K562 (cell line): ENCODE measurements at regions not wholly inside any gene's neighbourhood (a gene's known extent, or its start where the extent isn't known, plus 50 kb on each side); places are given as distances from the start of the nearest gene placed in this dataset.

ENCODE experiments used
- ATAC-seq: fragments of 200-7000 bp; cut with Tn5 transposase; 3 replicates; pipeline ENCODE4 v1.9.1; 2020; ENCODE audit warnings: moderate library complexity
- BruUV-seq: library from RNA; stranded (reverse); fragments of 400-500 nt; replicated peaks from 2 replicates; lab custom pipeline; 2021; lab: Mats Ljungman, UMichigan
- CTCF ChIA-PET: fragments of 300-600 bp; formaldehyde crosslinking; extraction: SDS; loops from one replicate; lab custom pipeline; 2021; ENCODE audit warnings: low intra/inter-chr PET ratio; lab: Yijun Ruan, JAX
- POLR2A ChIA-PET: fragments of 300-600, 350-650 bp; sonication (Branson Sonifier 250); formaldehyde crosslinking; extraction: SDS; loops from one replicate; lab custom pipeline; 2021; ENCODE audit warnings: antibody characterized with exemption, inconsistent platforms; lab: Yijun Ruan, JAX
- DNase-seq, 4 experiments: peaks; one replicate each; pipeline versions ENCODE4 v3.0.0 to v3.0.0-alpha.2; 2011 to 2018; ENCODE audit warnings: low spot score in 3 of 4, mixed read lengths in 3 of 4; ENCODE audit errors: extremely low read depth in 1 of 4
- FAIRE-seq: peaks from 2 replicates; lab custom pipeline; 2011; peaks lifted over from hg19 to GRCh38; lab: Jason Lieb, UNC
- H2AFZ ChIP-seq: 2 replicates; pipeline ENCODE4 v1.6.0; 2011; ENCODE audit warnings: low read depth, low read length, control low read depth, inconsistent platforms
- H3K27ac ChIP-seq: fragments of 200-600 bp; 3 replicates; pipeline ENCODE4 v1.8.0; 2011; ENCODE audit warnings: low read depth, mild to moderate bottlenecking, control low read depth, inconsistent platforms, low read length, moderate library complexity, mixed read lengths; ENCODE audit errors: extremely low read depth
- H3K27me3 ChIP-seq, 2 experiments: fragments of 300-600 bp in 1 of 2; 2 replicates in 1 of 2; 3 replicates in 1 of 2; pipeline versions ENCODE4 v1.6.0 to v1.8.0; 2011; ENCODE audit warnings: inconsistent platforms in 2 of 2, low read length in 2 of 2, mild to moderate bottlenecking in 1 of 2, mixed read lengths in 1 of 2, moderate library complexity in 1 of 2; ENCODE audit not compliant: control insufficient read depth in 2 of 2, insufficient read depth in 2 of 2
- H3K36me3 ChIP-seq: fragments of 300-600 bp; 3 replicates; pipeline ENCODE4 v1.8.0; 2011; ENCODE audit warnings: mild to moderate bottlenecking, low read length, inconsistent platforms; ENCODE audit not compliant: control insufficient read depth, insufficient read depth
- H3K4me1 ChIP-seq, 2 experiments: fragments of 200-600 bp in 1 of 2; replicated peaks in 1 of 2; 2 replicates in 1 of 2; 3 replicates in 1 of 2; pipeline versions ENCODE4 v1.5.1 to v1.8.0; 2011; ENCODE audit warnings: inconsistent platforms in 2 of 2, low read length in 2 of 2, mild to moderate bottlenecking in 1 of 2, mixed read lengths in 1 of 2, moderate library complexity in 1 of 2; ENCODE audit not compliant: control insufficient read depth in 2 of 2, insufficient read depth in 2 of 2
- H3K4me2 ChIP-seq: 2 replicates; pipeline ENCODE4 v1.6.1; 2011; ENCODE audit warnings: low read length, control low read depth, inconsistent platforms, mixed read lengths; ENCODE audit not compliant: insufficient read depth
- H3K4me3 ChIP-seq: fragments of 200-600 bp; sonication (generic), shearing (Covaris generic); 2 replicates; pipeline ENCODE4 v1.5.1; 2016; ENCODE audit warnings: control low read depth, inconsistent platforms
- H3K79me2 ChIP-seq: fragments of 200-600 bp; 3 replicates; pipeline ENCODE4 v1.8.0; 2011; ENCODE audit warnings: low read length, inconsistent platforms; ENCODE audit not compliant: control insufficient read depth, insufficient read depth
- H3K9ac ChIP-seq, 2 experiments: 2 replicates each; pipeline versions ENCODE4 v1.6.0 to v1.6.1; 2011; ENCODE audit warnings: low read depth in 2 of 2, low read length in 2 of 2, control low read depth in 1 of 2, inconsistent platforms in 1 of 2, mild to moderate bottlenecking in 1 of 2, mixed read lengths in 1 of 2; ENCODE audit not compliant: insufficient read depth in 1 of 2
- H3K9me1 ChIP-seq: one replicate; pipeline ENCODE4 v1.6.0; 2011; ENCODE audit warnings: inconsistent platforms, mild to moderate bottlenecking, low read length, moderate library complexity; ENCODE audit not compliant: control insufficient read depth, insufficient read depth
- H3K9me3 ChIP-seq: replicated peaks from 2 replicates; pipeline ENCODE4 v1.5.1; 2011; ENCODE audit warnings: low read depth, low read length, inconsistent platforms; ENCODE audit not compliant: control insufficient read depth, insufficient read depth
- H4K20me1 ChIP-seq: replicated peaks from 2 replicates; pipeline ENCODE4 v1.6.1; 2011; ENCODE audit warnings: low read length, inconsistent platforms, mixed read lengths; ENCODE audit not compliant: control insufficient read depth, insufficient read depth
- ATF6 ChIP-seq: sonication (generic); formaldehyde crosslinking; IDR thresholded peaks from 2 replicates; pipeline ENCODE4 v1.4.0; 2020; ENCODE audit warnings: mild to moderate bottlenecking, missing genetic modification reagents
- CBX2 ChIP-seq: fragments of 200-600 bp; sonication (generic); IDR thresholded peaks from one replicate; pipeline ENCODE4 v1.6.1; 2012; ENCODE audit warnings: mild to moderate bottlenecking, low read length, inconsistent platforms; ENCODE audit not compliant: insufficient read depth, poor library complexity, severe bottlenecking
- HDAC1 ChIP-seq, 2 experiments: fragments of 450-650 bp; IDR thresholded peaks; 2 replicates each; pipeline ENCODE4 v1.6.1; 2016 to 2017; ENCODE audit warnings: inconsistent platforms in 1 of 2, mild to moderate bottlenecking in 1 of 2, moderate library complexity in 1 of 2
- HMGXB4 ChIP-seq: sonication (generic); formaldehyde crosslinking; IDR thresholded peaks from 2 replicates; pipeline ENCODE4 v1.8.1; 2023; ENCODE audit warnings: mild to moderate bottlenecking, missing genetic modification reagents
- HNRNPH1 ChIP-seq: fragments of 200-400 bp; formaldehyde crosslinking; optimal IDR thresholded peaks from 2 replicates; pipeline ENCODE3; 2017; ENCODE audit warnings: low read depth, mild to moderate bottlenecking, low read length, moderate library complexity
- KAT7 ChIP-seq: sonication (generic); formaldehyde crosslinking; IDR thresholded peaks from 2 replicates; pipeline ENCODE4 v1.8.0; 2022; ENCODE audit warnings: missing genetic modification reagents, mild to moderate bottlenecking, borderline replicate concordance
- KLF1 ChIP-seq: fragments of 450-650 bp; IDR thresholded peaks from 2 replicates; pipeline ENCODE4 v1.6.1; 2016; ENCODE audit warnings: missing genetic modification characterization, missing compliant biosample characterization
- MAFG ChIP-seq: fragments of 450-650 bp; conservative IDR thresholded peaks from 2 replicates; pipeline ENCODE4 v1.6.1; 2016; ENCODE audit warnings: missing genetic modification characterization, missing compliant biosample characterization
- MYC ChIP-seq, 2 experiments: fragments of 250-450 bp in 1 of 2; sonication (Bioruptor Pico) in 1 of 2; IDR thresholded peaks; 2 replicates each; pipeline versions ENCODE4 v1.5.1 to v1.6.1; 2012 to 2021; ENCODE audit warnings: low read depth in 2 of 2, borderline replicate concordance in 1 of 2, improper control_type of control experiment in 1 of 2, low read length in 1 of 2, mild to moderate bottlenecking in 1 of 2, moderate library complexity in 1 of 2
- SRSF1 ChIP-seq: fragments of 200-400 bp; formaldehyde crosslinking; IDR thresholded peaks from 2 replicates; pipeline ENCODE4 v1.6.1; 2017; ENCODE audit warnings: mild to moderate bottlenecking, low read depth, low read length, moderate library complexity
- ZFX ChIP-seq: sonication (generic); formaldehyde crosslinking; IDR thresholded peaks from 2 replicates; pipeline ENCODE4 v1.8.0; 2022; ENCODE audit warnings: mild to moderate bottlenecking, missing genetic modification reagents, moderate library complexity
- ZNF174 ChIP-seq: fragments of 250-450 bp; sonication (Bioruptor Pico); IDR thresholded peaks from 2 replicates; pipeline ENCODE4 v1.4.0; 2020; ENCODE audit warnings: mild to moderate bottlenecking
- ZNF785 ChIP-seq: fragments of 250-450 bp; sonication (Bioruptor Pico); IDR thresholded peaks from 2 replicates; pipeline ENCODE4 v1.4.0; 2020; ENCODE audit warnings: mild to moderate bottlenecking
- WGBS: fragments of 100-300 bp; shearing (Covaris generic); methylation state at CpG from one replicate; pipeline ENCODE4 v1.1.6; 2016; ENCODE audit warnings: low coverage, mixed read lengths; ENCODE audit not compliant: insufficient coverage; ENCODE audit errors: missing lambda C conversion rate; 5-methylcytosine and 5-hydroxymethylcytosine counted together
- in situ Hi-C: fragments of 300-500 bp; cut with MboI; formaldehyde crosslinking; loops from 4 replicates; pipeline ENCODE4 v1.15.0; 2018; ENCODE audit warnings: inconsistent platforms, mixed read lengths
- intact Hi-C: fragments of 100-400 bp; cut with micrococcal nuclease; formaldehyde crosslinking; loops from 2 replicates; pipeline ENCODE4 v1.14.2; 2022
- TF ChIP-seq, protein P1 (sequence below): fragments of 250-450 bp; sonication (Bioruptor Pico); IDR thresholded peaks from 2 replicates; pipeline ENCODE4 v1.9.0; 2021; ENCODE audit warnings: mild to moderate bottlenecking

GRCh38 chr1:223472057-223472456, 78.8 kb downstream of the CCDC185 start (continued):
- TF ChIP-seq SRSF1 (no peak), HMGXB4 (no peak), ZFX (CRISPR knock-in tag) (no peak)

DNA sequence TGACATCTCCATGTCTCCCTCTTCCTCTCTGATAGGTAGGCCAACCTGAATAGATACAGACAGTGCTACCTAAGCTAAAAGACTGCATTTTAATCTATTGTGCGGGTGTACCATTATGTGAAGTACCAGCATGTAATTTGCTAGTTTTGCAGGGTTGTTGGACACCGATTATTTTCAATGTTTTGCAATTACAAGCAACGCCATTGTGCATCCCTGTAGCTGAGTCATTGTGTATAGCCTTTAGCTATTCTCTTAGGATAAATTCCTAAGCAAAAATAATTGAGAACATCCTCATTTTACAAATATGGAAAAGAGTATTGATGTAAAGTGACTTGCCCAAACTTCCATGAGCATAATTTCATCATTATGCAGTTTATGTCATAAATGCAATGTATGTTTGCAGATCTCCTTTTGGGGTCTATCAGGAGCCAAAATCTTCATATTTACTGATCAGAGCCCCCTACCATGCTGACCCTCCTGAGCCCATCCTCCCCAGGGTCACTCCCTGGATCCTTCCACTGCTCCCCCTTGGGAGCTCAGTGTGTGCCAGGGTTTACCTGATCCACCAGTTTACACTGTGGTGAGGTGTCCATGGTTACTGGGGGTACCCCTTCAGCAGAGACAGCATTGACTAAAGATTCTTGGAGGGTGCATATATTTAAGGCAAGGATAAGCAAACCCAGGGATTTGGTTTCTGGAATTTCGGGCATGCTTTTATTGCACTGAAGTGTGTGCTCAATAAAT, 80.6 kb downstream of the CCDC185 start:
- Histone ChIP-seq H3K27me3 (peaks cover 0 to 5% of the 10 kb centered on the region in 2 experiments; a peak in 2 of 5 replicates), H3K4me2 (no peak overlapping the region), H3K4me3 (no peak overlapping the region), H2AFZ (no peak overlapping the region), H3K9me3 (no peaks in the 10 kb centered on the region), H4K20me1 (no peaks in the 10 kb centered on the region), H3K9me1 (no peaks in the 10 kb centered on the region), H3K36me3 (no peaks in the 10 kb centered on the region), H3K9ac (no peak overlapping the region), H3K27ac (no peak overlapping the region), H3K79me2 (no peaks in the 10 kb centered on the region), H3K4me1 (no peaks in the 10 kb centered on the region)
- no peak for FAIRE-seq
- no TSS peak for BruUV-seq
- TF ChIP-seq HNRNPH1 (no peak), CBX2 (no peak), ZNF174 (CRISPR knock-in tag) (no peak), HDAC1 (IDR thresholded peaks at IDR 0.05) (no peak), KLF1 (tag) (no peak), ATF6 (no peak), ZNF785 (no peak), KAT7 (no peak), MYC (IDR thresholded peaks at IDR 0.05; ENCODE audit: low read depth, low read length) (no peak), MYC (CRISPR knock-in tag; IDR thresholded peaks at IDR 0.05; ENCODE audit: borderline replicate concordance, low read depth) (no peak), MAFG (tag) (no peak)
- TF ChIP-seq, protein P1, sequence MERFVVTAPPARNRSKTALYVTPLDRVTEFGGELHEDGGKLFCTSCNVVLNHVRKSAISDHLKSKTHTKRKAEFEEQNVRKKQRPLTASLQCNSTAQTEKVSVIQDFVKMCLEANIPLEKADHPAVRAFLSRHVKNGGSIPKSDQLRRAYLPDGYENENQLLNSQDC (CRISPR knock-in tag): no peak
- WGBS: 5% methylated on average over 4 of the region's 4 CpGs
- POLR2A ChIA-PET: interaction anchor here (0.6 kb wide), 1 partner anchor 11 kb away, joined by 3 read pairs; no protein-coding TSS in a partner anchor
- no peak for ATAC-seq
- CTCF ChIA-PET: interaction anchor here (0.5 kb wide), 1 partner anchor 278 kb away, joined by 4 read pairs; no protein-coding TSS in a partner anchor
- intact Hi-C loops (no loop called here), in situ Hi-C loops (no loop called here)
- no peak for DNase-seq
